HAP-1 (cell line): ENCODE measurements at regions not wholly inside any gene's neighbourhood (a gene's known extent, or its start where the extent isn't known, plus 50 kb on each side); places are given as distances from the start of the nearest gene placed in this dataset.
A peak's percentile ranks its signal among the peaks of the same experiment; 100 is the strongest.
"Not testable (repeated sequence)": the region's sequence is repeated elsewhere in the genome, so short reads cannot be mapped to it uniquely, and the experiment has no call there.

Experiments used
- DNase-seq, 2 experiments: peaks; one replicate each; pipeline ENCODE4 v3.0.0-alpha.2; 2016 to 2020; ENCODE audit warnings: low spot score in 2 of 2
- H3K27me3 ChIP-seq: fragments of 250-450 bp; sonication (Bioruptor Pico); 2 replicates; pipeline ENCODE4 v1.5.1; 2020; ENCODE audit warnings: low read depth, mild to moderate bottlenecking, moderate library complexity
- H3K36me3 ChIP-seq: fragments of 250-450 bp; sonication (Bioruptor Pico); replicated peaks from 2 replicates; pipeline ENCODE4 v1.5.1; 2020; ENCODE audit warnings: mild to moderate bottlenecking
- H3K4me1 ChIP-seq: fragments of 250-450 bp; sonication (Bioruptor Pico); 2 replicates; pipeline ENCODE4 v1.5.1; 2020; ENCODE audit warnings: mild to moderate bottlenecking
- H3K4me3 ChIP-seq: fragments of 250-450 bp; sonication (Bioruptor Pico); 2 replicates; pipeline ENCODE4 v1.5.1; 2020; ENCODE audit warnings: mild to moderate bottlenecking, moderate library complexity
- H3K9me3 ChIP-seq: fragments of 250-450 bp; sonication (Bioruptor Pico); 2 replicates; pipeline ENCODE4 v1.5.1; 2020; ENCODE audit warnings: mild to moderate bottlenecking, moderate library complexity
- in situ Hi-C: fragments of 300-500 bp; cut with MboI; formaldehyde crosslinking; loops from 3 replicates; pipeline ENCODE4 v1.14.3; 2020; ENCODE audit warnings: low sequenced_read_pairs, inconsistent platforms, mixed read lengths

GRCh38 chrX:148282504-148282903, 217.9 kb upstream of the AFF2 start:
- Histone ChIP-seq H3K4me3 (no peak overlapping the region), H3K36me3 (no peaks in the 10 kb centered on the region), H3K4me1 (peaks cover 12% of the 10 kb centered on the region), H3K9me3 (no peaks in the 10 kb centered on the region; the same call in 1 of the 2 replicates), H3K27me3 (no peaks in the 10 kb centered on the region)
- in situ Hi-C loops = no loop called here
- no peak for DNase-seq

- DNase-seq = no peak
- Histone ChIP-seq H3K36me3 (no peaks in the 10 kb centered on the region), H3K9me3 (no peaks in the 10 kb centered on the region), H3K4me1 (peaks cover 22% of the 10 kb centered on the region), H3K4me3 (no peak overlapping the region), H3K27me3 (no peaks in the 10 kb centered on the region)
- in situ Hi-C loops = no loop called here
Measured at GRCh38 chrX:148284056-148284455, 216.4 kb upstream of the AFF2 start.

- Histone ChIP-seq H3K27me3 (no peaks in the 10 kb centered on the region), H3K9me3 (no peaks in the 10 kb centered on the region)
- in situ Hi-C loops = no loop called here
Measured at GRCh38 chrX:148284821-148285220, 215.6 kb upstream of the AFF2 start.

GRCh38 chrX:148288451-148288850, 212.0 kb upstream of the AFF2 start:
- Histone ChIP-seq H3K27me3 (no peaks in the 10 kb centered on the region), H3K4me3 (no peak overlapping the region), H3K4me1 (peaks cover 32% of the 10 kb centered on the region), H3K36me3 (no peaks in the 10 kb centered on the region), H3K9me3 (no peaks in the 10 kb centered on the region)
- peak; percentile 76 to 77 for DNase-seq
- in situ Hi-C loops = no loop called here

More at GRCh38 chrX:148284821-148285220, 215.6 kb upstream of the AFF2 start:
- DNase-seq = no peak
- Histone ChIP-seq H3K36me3 (no peaks in the 10 kb centered on the region), H3K4me1 (peaks cover 26% of the 10 kb centered on the region), H3K4me3 (no peak overlapping the region)

GRCh38 chrX:148290041-148290440, 210.4 kb upstream of the AFF2 start:
- DNase-seq = peak; percentile 15 to 65
- Histone ChIP-seq H3K9me3 (no peaks in the 10 kb centered on the region), H3K36me3 (no peaks in the 10 kb centered on the region), H3K4me1 (peaks cover 32% of the 10 kb centered on the region), H3K4me3 (no peak overlapping the region), H3K27me3 (no peaks in the 10 kb centered on the region)
- in situ Hi-C loops = no loop called here

- Histone ChIP-seq H3K36me3 (no peaks in the 10 kb centered on the region), H3K4me1 (peaks cover 32% of the 10 kb centered on the region), H3K4me3 (no peak overlapping the region), H3K27me3 (no peaks in the 10 kb centered on the region), H3K9me3 (no peaks in the 10 kb centered on the region)
- no peak for DNase-seq
- in situ Hi-C loops = no loop called here
Measured at GRCh38 chrX:148290931-148291330, 209.5 kb upstream of the AFF2 start.

GRCh38 chrX:148298737-148299136, 201.7 kb upstream of the AFF2 start:
- H3K9me3 ChIP-seq = no peaks in the 10 kb centered on the region; the same call in 1 of the 2 replicates
- DNase-seq = no peak

GRCh38 chrX:148305214-148305613, 195.2 kb upstream of the AFF2 start:
- H3K27me3 ChIP-seq, DNase-seq, H3K9me3 ChIP-seq, H3K36me3 ChIP-seq, in situ Hi-C loops, H3K4me1 ChIP-seq, H3K4me3 ChIP-seq: not testable (repeated sequence)

More at GRCh38 chrX:148298737-148299136, 201.7 kb upstream of the AFF2 start:
- no peaks in the 10 kb centered on the region for H3K27me3 ChIP-seq
- in situ Hi-C loops = no loop called here
- no peaks in the 10 kb centered on the region for H3K4me1 ChIP-seq
- H3K4me3 ChIP-seq = no peak overlapping the region
- H3K36me3 ChIP-seq = no peaks in the 10 kb centered on the region

- no peak for DNase-seq
- in situ Hi-C loops = no loop called here
- Histone ChIP-seq H3K4me1 (no peaks in the 10 kb centered on the region), H3K4me3 (no peak overlapping the region), H3K9me3 (no peaks in the 10 kb centered on the region), H3K27me3 (no peaks in the 10 kb centered on the region), H3K36me3 (no peaks in the 10 kb centered on the region)
Measured at GRCh38 chrX:148309413-148309812, 191.0 kb upstream of the AFF2 start.

GRCh38 chrX:148310426-148311165, 189.8 kb upstream of the AFF2 start:
- DNase-seq = no peak
- no peaks in the 10 kb centered on the region for H3K4me1 ChIP-seq
- H3K27me3 ChIP-seq = no peaks in the 10 kb centered on the region
- in situ Hi-C loops = no loop called here
- no peak overlapping the region for H3K4me3 ChIP-seq
- H3K9me3 ChIP-seq = no peaks in the 10 kb centered on the region
- H3K36me3 ChIP-seq = no peaks in the 10 kb centered on the region

GRCh38 chrX:148311544-148311943, 188.9 kb upstream of the AFF2 start:
- H3K9me3 ChIP-seq = no peaks in the 10 kb centered on the region
- in situ Hi-C loops = no loop called here
- H3K27me3 ChIP-seq = no peaks in the 10 kb centered on the region
- H3K36me3 ChIP-seq = no peaks in the 10 kb centered on the region
- no peaks in the 10 kb centered on the region for H3K4me1 ChIP-seq
- no peak overlapping the region for H3K4me3 ChIP-seq
- DNase-seq = no peak

GRCh38 chrX:148314876-148315275, 185.5 kb upstream of the AFF2 start:
- Histone ChIP-seq H3K36me3 (no peaks in the 10 kb centered on the region), H3K4me3 (no peak overlapping the region), H3K9me3 (no peaks in the 10 kb centered on the region), H3K27me3 (no peaks in the 10 kb centered on the region), H3K4me1 (no peaks in the 10 kb centered on the region)
- in situ Hi-C loops = no loop called here
- no peak for DNase-seq

GRCh38 chrX:148316446-148316845, 184.0 kb upstream of the AFF2 start:
- H3K9me3 ChIP-seq = no peaks in the 10 kb centered on the region
- H3K4me3 ChIP-seq = no peak overlapping the region
- in situ Hi-C loops = no loop called here
- no peaks in the 10 kb centered on the region for H3K4me1 ChIP-seq
- DNase-seq = no peak
- no peaks in the 10 kb centered on the region for H3K27me3 ChIP-seq
- H3K36me3 ChIP-seq = no peaks in the 10 kb centered on the region

- no peaks in the 10 kb centered on the region for H3K4me1 ChIP-seq
- no peak for DNase-seq
- no peaks in the 10 kb centered on the region for H3K9me3 ChIP-seq
- no peak overlapping the region for H3K4me3 ChIP-seq
- in situ Hi-C loops = no loop called here
- H3K36me3 ChIP-seq = no peaks in the 10 kb centered on the region
- no peaks in the 10 kb centered on the region for H3K27me3 ChIP-seq
Measured at GRCh38 chrX:148322906-148323305, 177.5 kb upstream of the AFF2 start.

GRCh38 chrX:148333989-148334388, 166.4 kb upstream of the AFF2 start:
- Histone ChIP-seq H3K4me3 (no peak overlapping the region), H3K4me1 (no peaks in the 10 kb centered on the region), H3K36me3 (no peaks in the 10 kb centered on the region), H3K27me3 (no peaks in the 10 kb centered on the region), H3K9me3 (no peaks in the 10 kb centered on the region)
- DNase-seq = no peak
- in situ Hi-C loops = no loop called here
